Endothelial cell of umbilical vein (primary cell): ENCODE measurements at regions not wholly inside any gene's neighbourhood (a gene's known extent, or its start where the extent isn't known, plus 50 kb on each side); places are given as distances from the start of the nearest gene placed in this dataset.

Source experiments
- BruUV-seq: library from RNA; stranded (reverse); fragments of 400-500 nt; replicated peaks from 2 replicates; lab custom pipeline; 2021; lab: Mats Ljungman, UMichigan
- CTCF ChIA-PET: fragments of 300-600, 350-600 bp; sonication (Branson Sonifier 250); formaldehyde crosslinking; loops from one replicate; lab custom pipeline; 2021; ENCODE audit warnings: antibody characterized with exemption, inconsistent platforms; lab: Charles Lee
- POLR2A ChIA-PET: fragments of 300-600, 350-600 bp; sonication (Branson Sonifier 250); formaldehyde crosslinking; loops from one replicate; lab custom pipeline; 2021; ENCODE audit warnings: antibody characterized with exemption, inconsistent platforms; lab: Charles Lee
- DNase-seq: peaks from one replicate; pipeline ENCODE4 v3.0.0-alpha.2; 2011; ENCODE audit warnings: low read depth, low spot score
- FAIRE-seq: peaks from 2 replicates; lab custom pipeline; 2011; peaks lifted over from hg19 to GRCh38; lab: Jason Lieb, UNC
- H2AFZ ChIP-seq: 2 replicates; pipeline ENCODE4 v1.6.0; 2012; ENCODE audit warnings: low read depth, low read length, control low read depth, inconsistent platforms
- H3K27ac ChIP-seq: 2 replicates; pipeline ENCODE4 v1.5.1; 2011; ENCODE audit warnings: low read depth, mild to moderate bottlenecking, control low read depth, low read length, moderate library complexity; ENCODE audit not compliant: insufficient read depth
- H3K27me3 ChIP-seq, 2 experiments: 2 replicates each; pipeline versions ENCODE4 v1.6.0 to v1.6.1; 2011; ENCODE audit warnings: low read length in 2 of 2, mixed read lengths in 1 of 2; ENCODE audit not compliant: control insufficient read depth in 2 of 2, insufficient read depth in 2 of 2
- H3K36me3 ChIP-seq, 2 experiments: 2 replicates in 1 of 2; 3 replicates in 1 of 2; pipeline ENCODE4 v1.5.1; 2011; ENCODE audit warnings: low read length in 2 of 2, mild to moderate bottlenecking in 1 of 2, moderate library complexity in 1 of 2; ENCODE audit not compliant: control insufficient read depth in 2 of 2, insufficient read depth in 2 of 2; ENCODE audit errors: extremely low read depth in 1 of 2
- H3K4me1 ChIP-seq: 3 replicates; pipeline ENCODE4 v1.5.1; 2011; ENCODE audit warnings: mild to moderate bottlenecking, low read length; ENCODE audit not compliant: control insufficient read depth, insufficient read depth; ENCODE audit errors: extremely low read depth
- H3K4me2 ChIP-seq: 2 replicates; pipeline ENCODE4 v1.6.1; 2011; ENCODE audit warnings: low read length, control low read depth, mixed read lengths; ENCODE audit not compliant: insufficient read depth
- H3K4me3 ChIP-seq, 3 experiments: fragments of 200-600 bp in 1 of 3; sonication (generic), shearing (Covaris generic) in 1 of 3; replicated peaks in 1 of 3; 2 replicates each; pipeline ENCODE4 v1.5.1; 2011 to 2016; ENCODE audit warnings: control low read depth in 3 of 3, low read length in 3 of 3, mild to moderate bottlenecking in 2 of 3, inconsistent platforms in 1 of 3, low read depth in 1 of 3, moderate library complexity in 1 of 3; ENCODE audit not compliant: insufficient read depth in 1 of 3
- H3K79me2 ChIP-seq: 2 replicates; pipeline ENCODE4 v1.6.0; 2012; ENCODE audit warnings: low read length, inconsistent platforms; ENCODE audit not compliant: control insufficient read depth, insufficient read depth
- H3K9ac ChIP-seq: replicated peaks from 2 replicates; pipeline ENCODE3; 2011; ENCODE audit warnings: low read length, control low read depth; ENCODE audit not compliant: insufficient read depth; ENCODE audit errors: extremely low read depth
- H3K9me1 ChIP-seq: replicated peaks from 3 replicates; pipeline ENCODE4 v1.6.0; 2011; ENCODE audit warnings: mild to moderate bottlenecking, low read length; ENCODE audit not compliant: control insufficient read depth, insufficient read depth; ENCODE audit errors: extremely low read depth
- H3K9me3 ChIP-seq: replicated peaks from 2 replicates; pipeline ENCODE4 v1.5.1; 2012; ENCODE audit warnings: low read length, inconsistent platforms; ENCODE audit not compliant: control insufficient read depth, insufficient read depth
- H4K20me1 ChIP-seq: replicated peaks from 2 replicates; pipeline ENCODE3; 2011; ENCODE audit warnings: mild to moderate bottlenecking, low read length; ENCODE audit not compliant: control insufficient read depth, insufficient read depth; ENCODE audit errors: extremely low read depth
- CTCF ChIP-seq, 2 donors: IDR thresholded peaks; 1 replicate in 1 of 2; 2 replicates in 1 of 2; pipeline ENCODE4 v1.5.1; 2011; ENCODE audit warnings: low read length in 2 of 2, mild to moderate bottlenecking in 2 of 2, moderate library complexity in 2 of 2, control low read depth in 1 of 2, inconsistent platforms in 1 of 2, low read depth in 1 of 2; ENCODE audit not compliant: insufficient read depth in 1 of 2; ENCODE audit errors: extremely low read depth in 1 of 2
- EZH2 ChIP-seq: IDR thresholded peaks from 2 replicates; pipeline ENCODE4 v1.6.1; 2012; ENCODE audit warnings: borderline replicate concordance, low read depth, mild to moderate bottlenecking, moderate library complexity, low read length, inconsistent platforms; ENCODE audit not compliant: severe bottlenecking
- FOS ChIP-seq: IDR thresholded peaks from 2 replicates; pipeline ENCODE4 v1.6.1; 2011; ENCODE audit warnings: mild to moderate bottlenecking, low read length, moderate library complexity, borderline replicate concordance; ENCODE audit not compliant: insufficient read depth
- GATA2 ChIP-seq: IDR thresholded peaks from 2 replicates; pipeline ENCODE4 v1.7.0; 2011; ENCODE audit warnings: low read depth, mild to moderate bottlenecking, moderate library complexity, mixed read lengths, low read length; ENCODE audit not compliant: insufficient read length, insufficient read depth
- JUN ChIP-seq: IDR thresholded peaks from 2 replicates; pipeline ENCODE4 v1.6.1; 2011; ENCODE audit warnings: borderline replicate concordance, low read depth; ENCODE audit not compliant: insufficient read length, insufficient read depth
- MAX ChIP-seq: IDR thresholded peaks from 2 replicates; pipeline ENCODE4 v1.6.1; 2011; ENCODE audit not compliant: insufficient read depth, insufficient read length
- MYC ChIP-seq: IDR thresholded peaks from one replicate; pipeline ENCODE4 v1.6.1; 2011; ENCODE audit warnings: mild to moderate bottlenecking, low read depth, low read length
- POLR2A ChIP-seq: IDR thresholded peaks from 2 replicates; pipeline ENCODE4 v1.6.1; 2012; ENCODE audit warnings: low read depth, mild to moderate bottlenecking, control low read depth, low read length
- POLR2AphosphoS5 ChIP-seq: IDR thresholded peaks from 2 replicates; pipeline ENCODE4 v1.6.1; 2012; ENCODE audit warnings: low read depth, mild to moderate bottlenecking, control low read depth, low read length, moderate library complexity; ENCODE audit not compliant: insufficient read depth
- dilution Hi-C: fragments of 300-500 bp; cut with MboI; formaldehyde crosslinking; loops from one replicate; pipeline ENCODE4 v1.15.0; 2019; ENCODE audit warnings: low sequenced_read_pairs; ENCODE audit not compliant: extremely low pct_ligation_motif_present
- intact Hi-C: fragments of 100-400 bp; cut with micrococcal nuclease; formaldehyde crosslinking; loops from one replicate; pipeline ENCODE4 v1.10.0; 2022

- DNase-seq (no peak), FAIRE-seq (no peak)
- no peak overlapping the region for H3K4me2 ChIP-seq
- TF ChIP-seq POLR2A (no peak), POLR2AphosphoS5 (no peak), MAX (no peak), EZH2 (no peak), CTCF (IDR thresholded peaks at IDR 0.05; ENCODE audit: extremely low read depth in 1 of 2, insufficient read depth in 1 of 2, low read depth in 1 of 2, low read length in 2 of 2) (no peak), MYC (no peak), GATA2 (no peak), FOS (no peak), JUN (no peak)
- BruUV-seq, result no TSS peak
- no peaks in the 10 kb centered on the region for H3K27me3 ChIP-seq
- no peak overlapping the region for H2AFZ ChIP-seq
- dilution Hi-C loops (no loop called here), intact Hi-C loops (no loop called here)
- H3K36me3 ChIP-seq, result no peaks in the 10 kb centered on the region
- H3K9ac ChIP-seq, result no peak overlapping the region
- H3K9me1 ChIP-seq, result no peaks in the 10 kb centered on the region
- CTCF ChIA-PET, result no interaction called here
- peaks cover 14% of the 10 kb centered on the region for H3K4me1 ChIP-seq
- no peaks in the 10 kb centered on the region for H3K9me3 ChIP-seq
- no peak overlapping the region for H3K4me3 ChIP-seq
- H4K20me1 ChIP-seq, result no peaks in the 10 kb centered on the region
- no peaks in the 10 kb centered on the region for H3K79me2 ChIP-seq
- POLR2A ChIA-PET, result no interaction called here
- no peak overlapping the region for H3K27ac ChIP-seq
Observed at GRCh38 chr3:117630469-117630868, 920.9 kb downstream of the TUSC7 start.
